ENCODE measurements at regions not wholly inside any gene's neighbourhood (a gene's known extent, or its start where the extent isn't known, plus 50 kb on each side); places are given as distances from the start of the nearest gene placed in this dataset.

DNA sequence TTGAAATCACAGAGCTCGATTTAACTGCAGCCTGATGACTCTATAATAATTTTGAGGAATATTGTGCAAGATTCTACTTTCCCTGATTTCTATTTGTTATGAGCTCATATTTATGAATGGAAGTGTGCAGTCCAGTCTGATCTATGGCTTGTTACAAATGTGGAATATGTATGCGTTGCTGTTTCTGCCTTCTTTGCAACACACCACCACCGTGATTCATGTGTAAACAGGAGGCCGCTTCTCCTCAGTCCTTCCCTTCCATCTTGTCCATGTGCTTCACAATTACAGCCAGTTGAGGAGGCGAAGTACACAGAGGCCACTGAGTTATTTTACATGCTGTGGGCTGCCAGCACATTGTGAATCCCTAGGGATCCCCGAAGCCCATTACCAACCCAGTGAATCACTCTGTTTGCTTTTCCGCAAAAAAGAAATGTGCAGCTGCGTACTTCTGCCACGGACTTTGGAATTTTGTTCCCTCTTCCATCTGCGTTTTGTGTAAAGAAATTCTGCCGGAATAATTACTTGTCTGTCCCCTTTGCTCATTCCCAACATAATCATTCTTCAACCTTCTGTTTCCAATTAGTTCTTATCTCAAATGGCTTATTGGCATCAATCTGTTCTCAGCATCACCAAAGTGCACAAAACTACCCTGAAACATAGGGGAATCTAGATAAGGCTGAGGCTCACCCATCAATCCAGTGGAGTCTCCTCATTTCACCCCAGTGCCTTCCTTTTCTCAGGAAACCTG lies 551.6 kb upstream of the CITED2 start:
- no peak for DNase-seq

GRCh38 chr6:139923964-139924475 lies 549.6 kb upstream of the CITED2 start:
- DNase-seq: no peak

DNA sequence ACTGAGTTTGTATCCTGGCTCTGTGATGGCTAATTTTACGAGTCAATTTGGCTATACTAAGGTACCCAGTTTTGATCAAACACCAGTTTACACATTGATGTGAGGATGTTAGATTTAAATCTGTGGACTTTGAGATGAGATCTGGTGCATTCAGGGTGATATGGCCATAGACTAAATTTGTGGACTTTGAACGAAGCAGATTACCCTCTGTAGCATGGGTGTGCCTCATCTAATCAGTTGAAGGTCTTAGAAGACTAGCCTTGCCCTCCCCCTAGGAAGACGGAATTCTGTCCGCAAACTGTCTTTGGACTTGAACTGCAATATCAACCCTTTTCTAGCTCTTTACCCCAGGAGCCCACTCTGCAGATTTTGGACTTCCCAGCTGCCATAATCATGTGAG lies 547.8 kb upstream of the CITED2 start:
- no peak for DNase-seq

DNA sequence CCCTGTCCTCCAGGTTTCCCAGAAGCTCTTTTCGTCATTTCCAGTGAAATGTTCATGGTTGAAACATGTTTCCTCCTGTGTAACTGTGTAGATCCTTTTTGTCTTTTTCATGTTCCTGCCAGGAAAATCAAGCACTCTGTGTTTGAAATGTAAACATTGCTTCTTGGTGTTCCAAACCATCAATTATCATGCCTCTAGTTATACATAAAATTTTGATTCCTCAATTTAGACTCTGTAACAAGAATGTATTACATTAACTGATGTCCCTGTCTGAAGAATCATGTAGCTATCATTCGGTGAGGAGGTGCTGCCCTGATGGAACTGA lies 546.3 kb upstream of the CITED2 start:
- DNase-seq: no peak

DNA sequence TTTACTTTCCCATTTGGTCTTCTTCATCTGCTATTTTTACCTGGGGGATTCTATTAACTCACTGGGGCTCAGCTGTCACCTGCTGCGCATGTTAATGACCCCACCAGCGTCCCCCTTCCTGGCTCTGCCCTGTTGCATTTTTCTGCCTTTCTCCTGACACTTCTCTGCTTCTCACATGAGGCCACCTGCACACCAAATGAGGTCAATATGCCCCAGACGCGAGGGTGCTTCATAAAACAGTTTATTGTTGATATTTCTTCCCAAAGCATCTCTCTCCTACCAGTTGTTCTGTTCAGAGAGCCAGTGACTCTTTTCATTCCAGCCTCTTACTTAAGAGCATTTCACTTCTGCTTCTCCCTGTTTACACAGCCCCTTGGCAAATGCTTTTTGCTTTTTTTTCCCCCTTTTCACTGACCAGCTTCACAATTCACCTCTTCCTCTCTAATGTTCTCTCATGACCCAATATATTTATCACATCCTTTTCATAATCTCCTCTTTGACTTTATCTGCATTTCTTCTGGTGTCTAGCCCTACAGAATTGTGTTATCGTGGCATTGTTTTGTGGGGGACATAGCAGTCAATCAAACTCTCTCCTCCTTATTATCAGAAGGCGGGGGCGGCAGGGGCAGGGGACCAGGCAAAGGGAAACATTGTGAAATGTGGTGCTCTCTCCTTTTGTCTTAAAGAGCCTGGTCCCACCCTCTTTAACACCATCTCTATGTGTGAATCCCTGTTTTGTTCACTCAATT lies 545.8 kb upstream of the CITED2 start:
- no peak for DNase-seq

- no peak for DNase-seq
Observed at GRCh38 chr6:139919107-139920026, 544.9 kb upstream of the CITED2 start.

- DNase-seq: no peak
Observed at GRCh38 chr6:139917951-139918630, 543.6 kb upstream of the CITED2 start.

GRCh38 chr6:139914910-139915309 lies 540.5 kb upstream of the CITED2 start:
- no peak for DNase-seq

DNA sequence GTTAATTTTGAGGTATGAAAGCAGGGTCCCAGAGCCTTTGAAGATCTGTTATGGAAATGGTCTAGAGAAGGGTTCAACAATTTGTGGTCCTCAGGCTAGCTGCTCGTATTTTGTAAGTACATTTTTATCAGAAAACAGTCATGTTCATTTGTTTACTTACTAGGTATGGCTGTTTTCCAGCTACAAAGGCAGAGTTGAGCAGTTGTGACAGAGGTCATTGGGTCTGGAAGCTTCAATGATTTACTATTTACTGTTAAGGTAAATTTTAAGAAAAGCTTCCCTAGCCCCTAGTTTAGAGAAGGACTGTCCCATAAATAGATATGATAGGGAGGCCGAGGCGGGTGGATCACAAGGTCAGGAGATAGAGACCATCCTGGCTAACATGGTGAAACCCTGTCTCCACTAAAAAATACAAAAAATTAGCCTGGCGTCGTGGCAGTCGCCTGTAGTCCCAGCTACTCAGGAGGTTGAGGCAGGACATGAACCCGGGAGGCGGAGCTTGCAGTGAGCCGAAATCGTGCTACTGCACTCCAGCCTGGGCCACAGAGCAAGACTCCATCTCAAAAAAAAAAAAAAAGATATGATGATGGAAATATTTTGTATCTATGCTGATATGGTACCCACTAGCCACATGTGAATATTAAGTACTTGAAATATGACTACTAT lies 538.4 kb upstream of the CITED2 start:
- no peak for DNase-seq

DNA sequence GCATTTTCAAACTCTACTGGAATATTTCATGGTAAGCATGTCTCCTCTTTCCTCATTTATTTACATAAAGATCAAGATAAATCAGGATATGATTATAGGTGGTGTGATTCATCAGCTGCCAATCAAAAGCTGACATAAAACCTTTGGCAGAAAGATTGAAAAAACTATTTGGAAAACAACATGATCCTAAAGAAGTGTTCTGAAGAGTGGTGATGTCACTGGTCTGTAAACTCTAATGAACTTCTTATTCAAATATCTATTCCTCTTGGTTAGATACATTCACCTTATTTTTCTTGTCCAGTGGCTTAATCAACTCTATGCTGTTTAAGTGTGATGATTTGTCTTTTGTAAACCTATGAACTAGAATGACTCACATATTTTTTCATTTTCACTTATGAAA lies 535.5 kb upstream of the CITED2 start:
- no peak for DNase-seq

DNA sequence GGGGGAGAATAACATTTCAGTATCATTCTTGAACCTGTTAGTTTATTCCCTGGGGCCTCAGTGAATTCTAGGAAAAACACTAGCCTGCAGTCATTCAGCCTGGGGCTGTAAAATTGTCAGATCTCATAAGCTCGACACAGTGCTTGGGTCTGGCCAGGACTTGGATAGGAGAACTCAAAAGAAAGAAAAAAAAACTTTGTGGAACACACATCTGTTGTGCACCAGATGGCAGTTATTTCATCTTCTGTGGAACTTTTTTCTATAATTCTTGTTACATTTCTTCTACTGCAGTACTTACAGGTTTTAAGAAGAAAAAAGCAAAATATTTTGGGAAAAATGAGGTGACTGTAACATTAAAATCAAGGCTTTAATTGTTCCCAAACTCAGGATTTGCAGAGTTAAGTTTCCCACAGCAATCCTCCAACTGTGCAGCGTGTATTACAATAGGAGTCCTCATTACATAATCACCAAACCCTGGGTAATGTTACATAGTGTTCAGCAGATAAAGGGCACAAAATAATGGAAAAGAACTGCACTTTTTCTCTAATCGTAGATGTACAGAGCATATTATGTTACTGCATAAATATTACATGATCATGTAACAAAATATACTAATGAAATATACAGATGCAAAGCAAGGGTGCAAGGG lies 531.1 kb upstream of the CITED2 start:
- DNase-seq: no peak

GRCh38 chr6:139904568-139904967 lies 530.1 kb upstream of the CITED2 start:
- no peak for DNase-seq

DNA sequence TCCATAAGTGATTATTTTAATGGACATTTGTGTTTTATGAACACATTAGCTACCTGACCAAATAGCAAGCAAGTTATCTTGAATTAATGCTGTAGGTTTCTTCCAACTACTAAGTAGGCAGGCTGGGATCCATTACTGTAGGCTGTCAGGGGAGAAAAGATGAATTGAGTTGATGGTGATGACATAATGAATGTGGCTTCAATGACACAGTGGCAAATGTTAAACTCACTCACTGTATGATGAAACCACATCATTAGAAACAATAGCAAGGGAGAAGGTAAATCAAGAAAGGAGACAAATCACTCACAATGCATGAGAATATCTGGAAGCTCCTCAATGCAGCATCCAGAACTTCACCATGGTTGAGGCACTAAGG lies 529.7 kb upstream of the CITED2 start:
- no peak for DNase-seq

- DNase-seq: no peak
Observed at GRCh38 chr6:139903411-139904157, 529.1 kb upstream of the CITED2 start.

DNA sequence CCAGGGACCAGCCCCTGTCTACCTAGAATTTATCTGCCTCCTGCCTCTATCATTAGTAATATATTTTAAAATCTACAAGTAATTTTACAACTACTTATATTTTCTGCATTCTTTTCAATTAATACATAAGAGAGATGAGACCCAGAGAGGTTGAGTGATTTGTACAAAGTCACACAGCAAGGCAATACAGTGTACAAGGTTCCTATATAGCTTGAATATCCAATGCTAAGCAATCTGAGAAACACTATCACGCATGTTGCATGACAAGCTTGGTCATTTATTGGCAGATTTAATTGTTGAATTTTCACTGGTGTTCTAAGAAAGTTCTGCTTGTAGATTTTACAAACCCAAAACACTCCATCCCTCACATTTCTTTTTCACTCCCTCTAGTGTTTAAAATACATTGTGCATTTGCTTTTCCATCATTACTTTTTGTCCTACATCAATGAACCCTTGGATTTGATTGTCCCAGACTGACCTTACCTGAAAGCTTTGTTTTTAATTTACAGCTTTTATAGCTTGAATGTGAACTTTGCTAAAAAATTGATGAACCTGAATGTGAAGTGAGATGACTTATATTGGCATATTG lies 520.9 kb upstream of the CITED2 start:
- no peak for DNase-seq

GRCh38 chr6:139894271-139894670 lies 519.8 kb upstream of the CITED2 start:
- no peak for DNase-seq

GRCh38 chr6:139891471-139891870 lies 517.0 kb upstream of the CITED2 start:
- DNase-seq: no peak

DNA sequence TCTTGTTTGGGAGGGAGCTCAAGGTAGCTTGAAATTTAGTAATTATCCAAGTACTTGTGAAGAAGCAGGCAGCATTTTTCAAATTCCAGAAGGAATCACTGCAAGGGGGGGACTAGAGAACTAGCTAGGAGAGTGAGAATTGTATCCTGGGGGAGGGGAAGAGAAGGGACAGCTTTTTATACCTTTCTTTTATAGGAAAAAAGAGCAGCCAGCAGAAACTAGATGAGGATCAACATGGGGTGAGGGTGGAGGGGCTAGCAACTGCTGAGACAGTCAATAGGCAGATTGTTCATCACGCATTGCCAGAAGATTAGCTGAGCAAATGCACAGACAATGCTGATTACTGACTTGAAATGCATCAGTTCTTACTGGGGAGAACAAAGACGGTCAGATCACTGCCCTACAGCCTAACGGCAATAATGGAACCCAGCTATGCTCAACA lies 514.3 kb upstream of the CITED2 start:
- no peak for DNase-seq

DNA sequence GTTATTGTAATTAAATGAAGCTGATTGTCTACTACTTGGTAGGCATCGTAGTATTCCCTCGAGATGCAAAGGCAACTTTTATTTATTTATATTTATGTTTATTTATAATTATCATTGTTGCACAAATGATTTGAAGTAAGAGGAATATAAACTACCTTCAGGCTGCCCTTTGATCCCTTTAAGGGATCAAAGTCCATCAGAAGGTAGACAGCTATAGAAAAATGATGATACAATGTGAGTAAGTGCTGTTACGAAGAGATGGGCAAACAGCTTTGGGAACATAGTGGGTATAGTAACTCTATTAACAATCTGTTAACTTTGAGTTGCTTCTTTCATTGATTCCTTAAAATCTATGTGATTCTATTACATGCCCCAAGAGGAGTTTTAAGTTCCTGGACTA lies 512.8 kb upstream of the CITED2 start:
- DNase-seq: no peak

GRCh38 chr6:139886396-139886795 lies 511.9 kb upstream of the CITED2 start:
- DNase-seq: no peak
